ENCODE measurements at regions not wholly inside any gene's neighbourhood (a gene's known extent, or its start where the extent isn't known, plus 50 kb on each side); places are given as distances from the start of the nearest gene placed in this dataset.
"Not testable (repeated sequence)": the region's sequence is repeated elsewhere in the genome, so short reads cannot be mapped to it uniquely, and the experiment has no call there.

DNA sequence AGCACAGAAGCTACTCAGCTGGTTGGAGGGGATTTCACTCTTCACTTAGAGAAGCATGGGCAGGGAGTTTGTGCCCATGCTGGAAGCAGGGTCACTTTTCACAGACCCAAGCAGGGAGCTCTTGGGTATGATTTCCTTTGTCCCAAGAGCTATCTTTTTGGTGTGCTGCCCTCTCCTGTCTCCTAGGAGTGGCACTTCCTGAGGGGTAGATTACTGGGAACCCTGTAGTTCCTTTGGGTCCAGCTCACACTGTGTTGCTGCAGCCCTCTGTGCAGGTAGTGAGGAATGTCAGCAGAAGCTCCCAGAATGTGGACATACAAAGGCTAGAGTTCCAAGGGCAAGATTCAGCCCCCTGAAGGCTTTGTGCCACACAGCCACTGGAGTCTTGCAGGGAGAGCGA is 537.1 kb upstream of the ANO3 start:
- DNase-seq (ENCODE audit: extremely low read depth in 1 of 11, low read depth in 9 of 11, low spot score in 4 of 11) = no peak

DNA sequence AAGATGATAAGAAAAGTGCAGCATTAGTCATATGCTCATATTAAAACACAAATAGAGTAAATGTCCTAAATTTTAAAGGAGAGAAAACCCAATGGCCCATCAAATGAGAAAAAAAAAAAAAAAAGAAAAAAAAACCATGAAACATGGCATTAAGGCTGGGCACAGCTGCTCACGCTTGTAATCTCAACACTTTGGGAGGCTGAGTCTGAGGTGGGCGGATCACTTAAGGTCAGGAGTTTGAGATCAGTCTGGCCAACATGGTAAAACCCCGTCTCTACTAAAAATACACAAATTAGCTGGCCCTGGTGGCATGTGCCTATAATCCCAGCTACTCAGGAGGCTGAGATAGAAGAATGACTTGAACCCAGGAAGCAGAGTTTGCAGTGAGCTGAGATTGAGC is 515.5 kb upstream of the ANO3 start:
- no peak for DNase-seq (ENCODE audit: extremely low read depth in 1 of 11, low read depth in 9 of 11, low spot score in 4 of 11)

DNA sequence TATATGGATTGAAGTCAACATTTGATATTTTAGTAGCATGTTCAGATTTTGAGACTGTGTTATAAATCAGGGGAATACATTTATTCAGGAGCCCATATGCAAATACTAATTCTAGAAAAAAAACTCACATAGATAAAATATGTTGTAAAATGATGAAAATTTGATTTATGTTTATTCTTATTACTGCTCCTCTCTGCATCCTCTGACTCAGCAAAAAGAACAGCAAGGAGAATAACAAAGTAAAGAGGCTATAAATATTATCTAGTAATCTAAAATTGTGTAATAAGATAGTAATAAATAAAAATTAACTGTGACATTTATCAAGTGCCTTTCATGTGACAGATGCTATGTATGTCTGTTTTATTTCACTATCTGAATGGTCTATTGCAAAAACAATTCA is 507.2 kb upstream of the ANO3 start:
- DNase-seq (ENCODE audit: extremely low read depth in 1 of 11, low read depth in 9 of 11, low spot score in 4 of 11) = no peak

DNA sequence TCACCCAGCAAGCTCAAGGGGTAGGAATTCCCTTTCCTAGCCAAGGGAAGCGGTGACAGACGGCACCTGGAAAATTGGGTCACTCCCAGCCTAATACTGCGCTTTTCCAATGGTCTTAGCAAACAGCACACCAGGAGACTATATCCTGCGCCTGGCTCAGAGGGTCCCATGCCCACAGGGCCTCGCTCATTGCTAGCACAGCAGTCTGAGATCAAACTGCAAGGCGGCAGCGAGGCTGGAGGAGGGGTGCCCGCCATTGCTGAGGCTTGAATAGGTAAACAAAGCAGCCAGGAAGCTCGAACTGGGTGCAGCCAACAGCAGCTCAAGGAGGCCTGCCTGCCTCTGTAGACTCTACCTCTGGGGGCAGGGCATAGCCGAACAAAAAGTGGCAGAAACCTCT is 500.4 kb upstream of the ANO3 start:
- not testable (repeated sequence) for DNase-seq (ENCODE audit: extremely low read depth in 1 of 11, low read depth in 9 of 11, low spot score in 4 of 11)

DNA sequence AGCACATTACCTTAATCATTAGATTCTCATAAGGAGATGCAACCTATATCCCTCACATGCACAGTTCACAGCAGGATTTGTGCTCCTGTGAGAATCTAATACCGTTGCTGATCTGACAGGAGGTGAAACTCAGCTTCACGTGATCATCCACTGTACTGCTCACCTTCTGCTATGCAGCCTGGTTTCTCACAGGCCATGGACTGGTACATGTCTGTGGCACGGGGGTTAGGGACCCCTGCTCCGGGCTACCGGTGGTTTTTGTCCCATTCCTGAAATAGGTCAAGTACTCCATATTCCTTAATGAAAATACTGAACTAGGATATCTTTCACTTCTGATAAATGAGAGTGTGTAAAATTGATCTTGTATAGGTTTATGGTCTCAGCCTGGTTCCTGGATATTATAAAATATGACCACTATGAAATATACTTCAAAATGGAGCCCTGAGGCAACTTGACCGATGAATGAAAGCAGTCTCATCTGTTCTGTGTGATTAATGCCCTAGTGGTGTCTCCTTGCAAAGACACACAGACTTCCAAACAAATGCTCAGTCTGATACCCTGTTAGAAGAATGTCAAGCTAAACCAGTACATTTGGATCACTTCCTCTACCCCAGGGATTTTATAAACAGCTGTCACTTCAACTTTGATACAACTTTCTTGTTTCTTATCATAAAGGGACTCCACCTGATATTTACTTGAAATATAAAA is 492.9 kb upstream of the ANO3 start:
- DNase-seq (ENCODE audit: extremely low read depth in 1 of 11, low read depth in 9 of 11, low spot score in 4 of 11) = no peak

DNA sequence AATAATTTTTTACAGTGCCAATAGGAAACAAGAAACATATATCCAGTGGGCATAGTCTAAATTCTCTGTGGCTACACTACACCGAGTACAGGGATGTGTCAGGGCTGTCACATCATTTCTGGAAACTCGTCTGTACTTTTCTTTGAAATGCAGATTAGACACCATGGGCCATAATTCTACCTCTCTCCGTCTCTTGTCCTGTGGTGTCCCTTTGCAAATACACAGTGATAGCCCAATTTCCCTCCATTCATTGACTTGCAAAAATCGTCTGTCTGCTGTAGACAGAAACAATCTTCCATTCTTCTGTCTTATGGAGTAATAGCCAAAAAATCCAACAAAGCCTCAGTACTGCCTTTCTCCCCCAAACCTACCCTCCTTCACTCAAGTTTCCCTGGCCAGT is 487.1 kb upstream of the ANO3 start:
- no peak for DNase-seq (ENCODE audit: extremely low read depth in 1 of 11, low read depth in 9 of 11, low spot score in 4 of 11)

DNA sequence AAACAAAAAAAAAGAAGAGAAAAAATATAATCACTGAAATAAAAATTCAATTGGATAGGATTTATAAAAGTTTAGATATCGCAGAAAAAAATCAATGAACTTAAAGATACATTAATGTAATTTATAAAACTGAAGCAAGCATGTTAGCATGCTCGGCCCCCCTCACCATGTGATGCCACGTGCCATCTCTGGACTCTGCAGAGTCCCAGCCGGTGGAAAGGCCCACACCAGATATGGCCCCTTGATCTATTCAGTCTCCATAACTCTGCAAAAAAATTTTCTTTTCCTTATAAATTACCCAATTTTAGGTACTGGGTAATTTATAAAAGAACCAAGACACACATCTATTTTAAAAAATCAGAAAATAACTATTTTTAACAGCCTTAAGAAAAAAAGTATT is 476.0 kb upstream of the ANO3 start:
- DNase-seq (ENCODE audit: extremely low read depth in 1 of 11, low read depth in 9 of 11, low spot score in 4 of 11) = no peak

DNA sequence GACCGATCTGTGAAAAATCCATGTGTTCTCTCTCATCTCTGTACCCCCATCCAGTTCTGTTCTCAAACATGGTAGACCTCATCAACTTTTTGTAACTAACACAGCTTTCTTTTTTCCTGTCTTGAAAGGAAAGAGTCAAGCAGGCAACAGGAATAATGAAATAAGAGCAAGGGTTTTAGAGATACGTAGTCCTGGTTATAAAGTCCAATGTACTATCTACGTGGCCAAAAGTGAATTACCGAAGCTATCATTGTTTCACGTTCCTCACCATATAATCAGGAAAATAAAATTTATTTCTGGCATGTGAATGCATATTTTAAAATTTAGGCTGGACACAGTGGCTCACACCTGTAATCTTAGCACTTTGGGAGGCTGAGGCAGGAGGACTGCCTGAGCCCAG is 472.2 kb upstream of the ANO3 start:
- no peak for DNase-seq (ENCODE audit: extremely low read depth in 1 of 11, low read depth in 9 of 11, low spot score in 4 of 11)

DNA sequence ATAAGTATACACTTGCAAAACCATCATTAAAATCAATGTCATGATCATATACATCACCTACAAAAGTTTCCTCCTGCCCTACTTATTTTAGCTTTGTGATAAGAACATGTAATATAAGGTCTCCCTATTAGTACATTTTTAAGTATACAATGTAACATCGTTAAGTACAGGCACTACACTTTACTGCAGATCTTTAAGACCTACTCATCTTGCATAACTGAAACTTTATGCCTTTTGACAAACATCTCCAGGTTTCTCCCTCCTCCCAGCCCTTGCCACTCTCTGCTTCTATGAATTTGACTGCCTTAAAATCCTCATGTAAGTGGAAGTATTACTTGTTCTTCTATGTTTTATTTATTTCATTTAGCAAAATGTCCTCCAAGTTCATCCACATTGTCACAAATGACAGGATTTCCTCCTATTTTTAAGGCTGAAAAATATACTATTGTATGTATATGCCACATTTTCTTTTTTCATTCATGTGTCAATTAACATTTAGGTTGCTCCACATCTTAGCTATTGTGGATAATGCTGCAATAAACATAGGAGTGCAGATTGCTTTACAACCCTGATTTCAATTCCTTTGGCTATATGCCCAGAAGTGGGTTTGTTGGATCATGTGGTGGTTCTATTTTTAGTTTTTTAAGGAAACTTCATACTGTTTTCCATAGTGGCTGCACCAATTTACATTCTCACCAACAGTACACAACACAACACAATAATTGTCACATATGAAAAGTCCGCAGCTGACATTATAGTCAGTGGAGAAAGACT is 471.1 kb upstream of the ANO3 start:
- DNase-seq (ENCODE audit: extremely low read depth in 1 of 11, low read depth in 9 of 11, low spot score in 4 of 11) = peak; percentile 26 to 59 (median 44)

DNA sequence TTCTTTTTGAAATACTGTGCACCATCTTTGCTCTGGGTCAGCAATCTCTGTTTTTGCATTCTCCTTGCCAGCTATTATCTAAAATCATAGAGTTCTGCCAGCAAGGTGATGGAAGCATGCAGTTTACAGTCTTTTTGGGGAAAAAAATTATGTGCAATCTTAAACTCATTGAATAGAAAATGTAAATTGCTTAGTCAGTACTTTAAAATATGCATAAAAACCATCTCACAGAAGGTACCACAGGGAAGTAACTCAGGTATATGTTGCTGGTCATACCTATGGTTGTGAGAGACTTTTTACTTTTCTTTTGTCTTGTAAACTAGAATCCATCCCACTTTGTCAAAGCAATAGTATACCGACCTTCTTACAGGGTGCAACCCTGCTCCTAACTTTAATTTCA is 469.8 kb upstream of the ANO3 start:
- DNase-seq (ENCODE audit: extremely low read depth in 1 of 11, low read depth in 9 of 11, low spot score in 4 of 11) = no peak

DNA sequence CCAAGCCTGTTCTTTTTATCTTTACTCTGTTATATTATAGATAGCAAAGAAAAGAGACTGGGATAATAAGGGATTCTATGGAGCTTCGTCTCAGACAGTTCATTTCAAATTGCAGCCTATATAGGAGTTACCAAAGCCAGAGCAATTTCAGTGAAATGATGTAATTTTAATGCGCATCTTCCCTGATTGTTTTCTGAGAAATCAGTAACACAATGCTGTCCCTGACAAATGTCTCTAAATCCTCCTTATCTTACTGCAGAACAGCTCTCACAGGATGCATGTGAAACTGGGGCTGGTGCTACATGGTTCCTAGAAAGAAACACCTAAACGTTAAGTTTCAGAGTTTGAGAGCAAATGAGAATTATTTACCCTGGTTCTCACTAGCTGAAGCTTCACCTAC is 467.9 kb upstream of the ANO3 start:
- DNase-seq (ENCODE audit: extremely low read depth in 1 of 11, low read depth in 9 of 11, low spot score in 4 of 11) = no peak

DNA sequence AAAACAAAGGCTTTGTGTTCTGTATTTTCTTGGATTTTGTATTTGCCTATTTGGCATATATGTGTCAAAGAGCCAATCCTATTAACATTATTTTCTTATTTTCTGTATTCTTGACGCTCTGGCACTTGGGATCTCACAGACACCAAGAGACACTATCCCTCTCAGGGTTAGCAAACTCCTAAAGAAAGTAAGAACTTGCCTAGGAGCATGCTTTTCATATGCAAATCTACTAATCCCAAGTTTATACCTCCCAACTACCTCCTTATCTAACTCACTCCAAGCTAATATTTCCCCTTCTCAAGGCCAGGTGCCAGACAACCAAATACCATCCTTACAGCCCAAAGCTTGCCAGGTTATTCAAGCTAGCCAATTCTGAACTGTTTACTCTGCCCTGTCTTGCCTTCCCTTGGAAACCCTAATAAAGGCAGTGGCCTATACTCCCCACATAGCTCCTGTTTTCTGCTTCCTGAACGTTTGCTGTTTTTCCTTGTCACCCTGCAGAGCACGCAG is 455.4 kb upstream of the ANO3 start:
- no peak for DNase-seq (ENCODE audit: extremely low read depth in 1 of 11, low read depth in 9 of 11, low spot score in 4 of 11)

DNA sequence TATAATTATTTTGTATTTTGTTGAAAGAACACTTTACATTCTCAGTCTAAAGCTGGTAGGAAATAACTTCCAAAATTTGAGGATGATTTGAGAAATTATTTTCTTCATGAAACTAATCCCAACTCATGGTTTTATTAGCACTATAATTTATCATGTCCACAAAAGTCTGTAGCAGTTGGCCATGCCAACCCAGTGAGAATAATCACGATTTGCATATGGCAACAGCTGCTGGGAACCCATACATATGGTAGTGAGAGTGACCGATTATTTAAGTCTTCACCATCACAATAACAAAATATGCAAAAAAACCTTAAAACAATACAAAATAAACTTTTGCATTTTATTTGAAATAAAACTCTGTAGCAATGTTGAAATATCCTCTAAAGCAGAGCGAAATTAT is 445.9 kb upstream of the ANO3 start:
- DNase-seq (ENCODE audit: extremely low read depth in 1 of 11, low read depth in 9 of 11, low spot score in 4 of 11) = no peak

DNA sequence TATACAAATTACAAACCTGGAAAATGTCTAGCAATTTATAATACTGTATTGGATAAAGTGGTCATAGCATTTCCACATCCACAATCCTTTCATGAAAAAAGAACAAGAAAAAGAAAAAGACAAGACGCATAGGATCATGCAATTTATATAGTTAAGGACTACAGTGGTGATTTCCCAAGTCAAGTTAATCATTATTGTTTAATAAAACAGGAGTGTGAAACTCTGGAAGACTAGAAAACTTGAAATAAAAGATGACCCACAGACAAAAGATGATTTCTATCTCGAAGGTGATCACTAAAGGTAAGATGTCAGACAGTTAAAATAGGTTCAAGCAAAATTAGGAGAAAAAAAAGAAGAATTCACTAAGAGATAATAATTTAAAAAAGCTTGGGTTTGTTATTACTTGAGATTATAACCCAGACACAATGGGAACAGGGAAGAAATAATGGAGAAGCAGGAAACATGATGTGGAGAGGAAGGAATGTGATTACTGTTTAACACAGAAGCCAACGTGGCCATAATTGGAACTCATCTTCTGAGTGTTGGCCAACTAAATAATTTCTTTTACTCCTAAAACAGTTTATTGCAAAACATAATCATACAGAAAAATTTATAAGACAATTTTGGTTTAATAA is 441.2 kb upstream of the ANO3 start:
- DNase-seq (ENCODE audit: extremely low read depth in 1 of 11, low read depth in 9 of 11, low spot score in 4 of 11) = no peak

DNA sequence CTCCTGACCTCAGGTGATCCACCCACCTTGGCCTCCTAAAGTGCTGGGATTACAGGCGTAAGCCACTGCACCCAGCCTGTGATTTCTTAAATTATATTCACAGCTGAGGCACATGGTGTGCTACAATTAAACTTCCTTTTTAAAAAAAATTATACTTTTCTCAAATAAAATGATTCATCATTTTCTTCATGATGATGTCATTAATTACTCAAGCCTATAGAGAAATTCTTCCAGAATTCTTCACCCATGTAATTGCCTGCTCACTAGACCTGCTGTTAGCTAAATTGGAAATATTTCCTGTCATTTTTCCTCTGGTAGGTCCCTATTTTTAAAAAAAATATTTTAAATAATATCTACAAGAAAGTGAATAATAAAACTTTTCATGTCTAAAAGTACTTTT is 440.0 kb upstream of the ANO3 start:
- no peak for DNase-seq (ENCODE audit: extremely low read depth in 1 of 11, low read depth in 9 of 11, low spot score in 4 of 11)

DNA sequence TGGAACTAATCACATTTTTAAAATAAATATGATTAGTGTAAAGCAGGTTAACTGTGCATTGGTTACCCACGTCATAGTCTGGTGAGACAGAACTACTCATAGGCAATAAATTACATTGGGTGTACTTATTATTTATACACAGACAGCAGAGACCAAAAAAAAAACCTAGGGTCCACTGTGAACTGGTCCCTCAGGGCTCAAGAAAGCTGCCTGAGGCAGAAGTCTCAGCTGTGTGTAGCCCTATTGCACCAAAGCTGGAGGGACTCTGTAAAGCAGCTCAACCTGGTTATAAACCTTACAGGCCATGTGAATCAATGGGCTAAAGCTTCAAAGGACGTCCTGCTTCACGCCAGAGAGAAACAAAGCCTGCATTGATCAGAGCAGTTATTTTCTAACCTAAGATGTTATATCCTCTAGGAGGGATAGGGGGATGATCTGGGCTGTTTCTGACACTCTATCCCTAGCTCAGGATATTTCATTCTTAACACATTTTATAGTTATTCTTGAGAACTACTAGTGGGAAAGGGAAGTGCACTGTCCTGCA is 432.2 kb upstream of the ANO3 start:
- no peak for DNase-seq (ENCODE audit: extremely low read depth in 1 of 11, low read depth in 9 of 11, low spot score in 4 of 11)

DNA sequence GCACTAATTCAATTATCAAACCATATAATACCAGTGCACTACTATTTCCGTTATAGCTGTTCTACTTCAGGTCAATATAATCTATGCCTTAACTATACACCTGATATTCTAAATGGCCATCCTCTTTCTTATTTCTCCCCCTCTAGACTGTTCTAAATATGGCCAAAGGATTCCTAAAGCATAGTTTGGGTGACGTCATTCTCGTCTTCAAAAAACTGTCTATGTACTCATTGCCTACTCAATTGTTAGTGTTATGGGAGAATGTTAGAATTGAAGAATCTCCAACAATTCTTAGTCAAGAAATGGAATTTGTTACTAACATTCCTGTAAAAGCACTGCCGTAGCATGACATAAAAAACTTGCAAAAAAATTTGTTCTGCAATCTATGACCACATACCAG is 431.1 kb upstream of the ANO3 start:
- no peak for DNase-seq (ENCODE audit: extremely low read depth in 1 of 11, low read depth in 9 of 11, low spot score in 4 of 11)

DNA sequence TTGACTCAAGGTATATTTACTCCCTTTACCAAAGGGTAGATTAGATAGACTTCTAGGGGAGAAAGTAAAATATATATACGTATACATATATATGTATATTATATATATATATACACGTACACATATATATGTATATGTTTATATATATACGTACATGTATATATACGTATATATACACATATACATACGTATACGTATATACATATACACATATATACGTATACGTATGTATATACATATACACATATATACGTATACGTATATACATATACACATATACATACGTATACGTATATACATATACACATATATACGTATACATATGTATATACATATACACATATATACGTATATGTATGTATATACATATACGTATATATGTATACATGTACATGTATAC is 430.5 kb upstream of the ANO3 start:
- DNase-seq (ENCODE audit: extremely low read depth in 1 of 11, low read depth in 9 of 11, low spot score in 4 of 11) = no peak

DNA sequence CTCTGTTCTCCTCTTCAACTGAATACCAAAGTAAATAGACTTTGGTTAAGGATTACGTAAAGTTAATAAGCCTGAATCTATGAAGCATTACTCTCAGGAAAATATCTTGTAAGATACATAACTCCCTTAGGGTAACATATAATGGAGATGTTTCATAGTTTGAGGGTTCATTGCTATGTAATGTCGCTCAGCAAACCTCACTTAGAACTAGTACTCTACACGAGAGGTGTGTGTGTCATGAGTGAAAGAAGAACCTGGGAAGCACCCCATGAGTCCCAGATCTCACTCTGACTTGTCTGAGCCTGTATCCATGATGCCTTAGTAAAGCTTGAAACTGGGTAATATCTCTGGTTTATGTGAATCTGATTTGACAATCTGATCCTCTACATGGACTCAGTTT is 429.5 kb upstream of the ANO3 start:
- DNase-seq (ENCODE audit: extremely low read depth in 1 of 11, low read depth in 9 of 11, low spot score in 4 of 11) = no peak

DNA sequence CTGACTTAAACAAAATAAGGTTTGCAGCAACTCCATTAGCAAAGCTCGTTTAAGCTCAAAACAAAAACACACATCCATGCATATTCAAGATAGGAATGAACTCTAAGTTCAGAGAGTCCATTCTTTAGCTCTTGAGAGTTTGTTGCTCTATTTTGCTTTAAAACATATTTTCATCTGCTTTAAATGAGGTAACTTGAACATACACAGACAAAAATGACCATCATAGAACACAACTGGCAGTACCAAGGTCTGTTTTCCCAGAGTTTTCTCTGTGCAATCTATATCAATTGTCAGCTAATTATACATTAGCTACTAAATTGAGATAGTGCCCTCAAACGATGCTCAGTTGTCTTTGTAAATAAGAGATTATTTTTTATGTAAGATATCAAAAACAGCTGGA is 423.2 kb upstream of the ANO3 start:
- DNase-seq (ENCODE audit: extremely low read depth in 1 of 11, low read depth in 9 of 11, low spot score in 4 of 11) = no peak

All from renal cortex interstitium (tissue), 11 donors.